CD4-positive, alpha-beta T cell (primary cell): ENCODE measurements at regions not wholly inside any gene's neighbourhood (a gene's known extent, or its start where the extent isn't known, plus 50 kb on each side); places are given as distances from the start of the nearest gene placed in this dataset.

Experiments used
- ATAC-seq: fragments of 200-7000 bp; cut with Tn5 transposase; one replicate; pipeline ENCODE4 v1.10.0; 2022; ENCODE audit warnings: mild to moderate bottlenecking; ENCODE audit not compliant: poor library complexity
- CTCF ChIA-PET: fragments of 350-600 bp; sonication (Branson Sonifier 250); formaldehyde crosslinking; loops from one replicate; lab custom pipeline; 2021; ENCODE audit warnings: antibody characterized with exemption, inconsistent platforms; lab: Charles Lee
- POLR2A ChIA-PET: fragments of 350-600 bp; sonication (Branson Sonifier 250); formaldehyde crosslinking; loops from one replicate; lab custom pipeline; 2021; ENCODE audit warnings: antibody characterized with exemption, inconsistent platforms; lab: Charles Lee
- DNase-seq, 14 experiments: peaks; one replicate each; pipeline ENCODE4 v3.0.0-alpha.2; 2013 to 2020; ENCODE audit warnings: mixed read lengths in 2 of 14
- H3K27ac ChIP-seq, 2 donors: one replicate each; pipeline versions ENCODE4 v1.5.1 to v1.7.0; 2013; ENCODE audit warnings: low read length in 2 of 2, low read depth in 1 of 2, mild to moderate bottlenecking in 1 of 2
- H3K27me3 ChIP-seq, 2 experiments: 1 replicate in 1 of 2; 2 replicates in 1 of 2; pipeline versions ENCODE4 v1.6.1 to v1.7.0; 2013; ENCODE audit warnings: low read length in 2 of 2, control low read depth in 1 of 2, mild to moderate bottlenecking in 1 of 2, moderate library complexity in 1 of 2; ENCODE audit not compliant: insufficient read depth in 2 of 2, control insufficient read depth in 1 of 2
- H3K36me3 ChIP-seq: one replicate; pipeline ENCODE4 v1.6.1; 2013; ENCODE audit warnings: low read length, control low read depth; ENCODE audit not compliant: insufficient read depth
- H3K4me1 ChIP-seq: one replicate; pipeline ENCODE4 v1.6.1; 2013; ENCODE audit warnings: low read length, control low read depth; ENCODE audit not compliant: insufficient read depth
- H3K4me3 ChIP-seq: one replicate; pipeline ENCODE4 v1.5.1; 2013; ENCODE audit warnings: mild to moderate bottlenecking, low read length, moderate library complexity
- H3K9me3 ChIP-seq, 2 experiments: 1 replicate in 1 of 2; 2 replicates in 1 of 2; pipeline versions ENCODE4 v1.6.1 to v1.7.0; 2013; ENCODE audit warnings: low read length in 2 of 2, mild to moderate bottlenecking in 2 of 2, control low read depth in 1 of 2, moderate library complexity in 1 of 2; ENCODE audit not compliant: control insufficient read depth in 1 of 2, insufficient read depth in 1 of 2
- H3K27ac Mint-ChIP-seq: one replicate; pipeline ENCODE4 v1.8.0; 2020; ENCODE audit warnings: mixed read lengths
- H3K27me3 Mint-ChIP-seq: one replicate; pipeline ENCODE4 v1.8.0; 2021; ENCODE audit warnings: mixed read lengths
- H3K36me3 Mint-ChIP-seq: one replicate; pipeline ENCODE4 v1.8.0; 2021; ENCODE audit warnings: low read depth, mixed read lengths
- H3K4me1 Mint-ChIP-seq: one replicate; pipeline ENCODE4 v1.8.0; 2021; ENCODE audit warnings: low read depth, mixed read lengths
- H3K4me3 Mint-ChIP-seq: one replicate; pipeline ENCODE4 v1.8.0; 2020; ENCODE audit warnings: mild to moderate bottlenecking, mixed read lengths
- H3K9me3 Mint-ChIP-seq: one replicate; pipeline ENCODE4 v1.8.0; 2020; ENCODE audit warnings: mixed read lengths
- CTCF ChIP-seq: fragments of 200-600 bp; IDR thresholded peaks from one replicate; pipeline ENCODE4 v1.8.0; 2022; ENCODE audit warnings: antibody characterized with exemption, mild to moderate bottlenecking
- intact Hi-C, 2 experiments: fragments of 100-400 bp; cut with DNase I in 1 of 2; cut with micrococcal nuclease in 1 of 2; formaldehyde crosslinking; loops; one replicate each; pipeline versions ENCODE4 v1.15.1 to v1.9.0; 2023 to 2025; cut with DNase I, micrococcal nuclease

DNA sequence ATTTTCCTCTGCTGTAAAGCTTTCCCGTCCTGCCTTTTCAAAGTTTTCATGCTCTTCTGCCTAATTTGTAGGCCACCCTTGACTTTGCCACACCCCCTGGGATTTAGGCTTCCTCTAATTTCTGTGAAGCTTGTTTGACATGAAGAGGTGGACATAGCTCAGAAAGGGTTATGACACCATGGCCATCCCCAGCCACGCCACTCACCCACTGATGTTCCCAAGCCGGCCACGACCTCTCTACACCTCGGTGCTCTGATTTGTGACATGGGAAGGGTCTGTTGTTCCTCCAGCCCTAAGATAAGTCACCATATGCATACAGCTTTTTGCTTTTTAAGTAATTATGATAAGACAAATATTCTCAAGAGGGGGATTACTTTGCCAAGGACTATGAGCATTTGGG lies 139.5 kb downstream of the BARX1 start:
- no peak overlapping the region for H3K27ac ChIP-seq
- DNase-seq = no peak
- no peak overlapping the region for H3K4me3 ChIP-seq
- H3K27me3 Mint-ChIP-seq = peaks cover 65% of the 10 kb centered on the region
- no peak overlapping the region for H3K4me3 Mint-ChIP-seq
- H3K36me3 ChIP-seq = no peaks in the 10 kb centered on the region
- H3K27me3 ChIP-seq = peaks cover 6 to 12% of the 10 kb centered on the region in 2 experiments
- ChIA-PET POLR2A (no interaction called here), CTCF (no interaction called here)
- no peak overlapping the region for H3K27ac Mint-ChIP-seq
- H3K4me1 ChIP-seq = no peaks in the 10 kb centered on the region
- no peak for ATAC-seq
- no peaks in the 10 kb centered on the region for H3K4me1 Mint-ChIP-seq
- peaks cover 0 to 8% of the 10 kb centered on the region in 2 experiments for H3K9me3 ChIP-seq
- H3K9me3 Mint-ChIP-seq = no peaks in the 10 kb centered on the region
- TF ChIP-seq CTCF = no peak
- H3K36me3 Mint-ChIP-seq = no peaks in the 10 kb centered on the region
- intact Hi-C loops = no loop called here

DNA sequence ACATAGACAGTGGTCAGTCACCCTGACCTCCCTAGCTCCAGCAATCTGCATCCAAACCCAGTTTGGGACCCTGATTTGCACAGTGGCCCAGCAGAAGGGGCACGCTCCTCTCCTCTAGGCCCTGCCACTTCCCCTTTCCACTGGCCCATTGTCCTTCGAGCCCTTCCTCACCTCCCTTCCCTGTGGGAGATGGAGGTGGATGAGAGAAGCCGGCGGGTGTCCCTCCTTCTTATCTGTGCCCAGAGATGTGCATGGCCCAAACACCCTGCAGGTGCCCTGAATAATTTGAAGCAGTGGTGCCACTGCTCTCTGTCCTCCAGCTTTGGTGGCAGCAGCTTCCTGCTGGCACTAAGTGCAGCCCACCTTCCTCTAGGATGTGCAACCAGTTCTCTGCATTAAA lies 140.0 kb downstream of the BARX1 start:
- CTCF ChIA-PET = no interaction called here
- H3K27ac Mint-ChIP-seq = no peak overlapping the region

GRCh38 chr9:93814077-93814956 lies 140.8 kb downstream of the BARX1 start:
- DNase-seq (peak in 1 of 14 experiments; percentile 20), ATAC-seq (no peak)
- Mint-ChIP-seq H3K27ac (no peak overlapping the region), H3K27me3 (peaks cover 51% of the 10 kb centered on the region), H3K4me1 (no peaks in the 10 kb centered on the region), H3K36me3 (no peaks in the 10 kb centered on the region), H3K9me3 (no peaks in the 10 kb centered on the region), H3K4me3 (no peak overlapping the region)
- no peak overlapping the region for H3K27ac ChIP-seq
- TF ChIP-seq CTCF = no peak
- POLR2A ChIA-PET = no interaction called here
- no peak overlapping the region for H3K4me3 ChIP-seq
- H3K36me3 ChIP-seq = no peaks in the 10 kb centered on the region
- H3K27me3 ChIP-seq = peaks cover 1 to 12% of the 10 kb centered on the region in 2 experiments
- H3K9me3 ChIP-seq = peaks cover 0 to 8% of the 10 kb centered on the region in 2 experiments
- CTCF ChIA-PET = no interaction called here
- no peaks in the 10 kb centered on the region for H3K4me1 ChIP-seq
- intact Hi-C loops = no loop called here

More for the DNA sequence above, 140.0 kb downstream of the BARX1 start:
- Mint-ChIP-seq H3K36me3 (no peaks in the 10 kb centered on the region), H3K4me3 (no peak overlapping the region), H3K27me3 (peaks cover 60% of the 10 kb centered on the region), H3K9me3 (no peaks in the 10 kb centered on the region), H3K4me1 (no peaks in the 10 kb centered on the region)
- POLR2A ChIA-PET = no interaction called here
- Histone ChIP-seq H3K4me1 (no peaks in the 10 kb centered on the region), H3K4me3 (no peak overlapping the region), H3K27ac (no peak overlapping the region), H3K9me3 (peaks cover 0 to 8% of the 10 kb centered on the region in 2 experiments), H3K27me3 (peaks cover 2 to 12% of the 10 kb centered on the region in 2 experiments), H3K36me3 (no peaks in the 10 kb centered on the region)
- no peak for TF ChIP-seq CTCF
- intact Hi-C loops = no loop called here
- ATAC-seq = no peak
- peak in 1 of 14 experiments; percentile 14 for DNase-seq
